SJSA1 (cell line): ENCODE measurements at regions not wholly inside any gene's neighbourhood (a gene's known extent, or its start where the extent isn't known, plus 50 kb on each side); places are given as distances from the start of the nearest gene placed in this dataset.
"Not testable (repeated sequence)": the region's sequence is repeated elsewhere in the genome, so short reads cannot be mapped to it uniquely, and the experiment has no call there.

ENCODE experiments used
- DNase-seq, 2 experiments: peaks; one replicate each; pipeline ENCODE4 v3.0.0-alpha.2; 2015 to 2020; ENCODE audit warnings: low spot score in 2 of 2, low read depth in 1 of 2
- H3K27ac ChIP-seq: fragments of 250-450 bp; sonication (Bioruptor Pico); 2 replicates; pipeline ENCODE4 v1.5.1; 2020; ENCODE audit warnings: mild to moderate bottlenecking, moderate library complexity
- H3K27me3 ChIP-seq: fragments of 250-450 bp; sonication (Bioruptor Pico); replicated peaks from 2 replicates; pipeline ENCODE4 v1.5.1; 2020; ENCODE audit warnings: mild to moderate bottlenecking, moderate library complexity
- H3K36me3 ChIP-seq: fragments of 250-450 bp; sonication (Bioruptor Pico); 2 replicates; pipeline ENCODE4 v1.5.1; 2020; ENCODE audit warnings: mild to moderate bottlenecking
- H3K4me1 ChIP-seq: fragments of 250-450 bp; sonication (Bioruptor Pico); replicated peaks from 2 replicates; pipeline ENCODE4 v1.6.1; 2021; ENCODE audit warnings: mild to moderate bottlenecking
- H3K4me3 ChIP-seq: fragments of 250-450 bp; sonication (Bioruptor Pico); 2 replicates; pipeline ENCODE4 v1.5.1; 2020; ENCODE audit warnings: mild to moderate bottlenecking
- H3K9me3 ChIP-seq: fragments of 250-450 bp; sonication (Bioruptor Pico); replicated peaks from 2 replicates; pipeline ENCODE4 v1.5.1; 2020; ENCODE audit warnings: mild to moderate bottlenecking

GRCh38 chr10:34895977-34896376 is 80.9 kb upstream of the PARD3 start:
- Histone ChIP-seq H3K9me3 (no peaks in the 10 kb centered on the region; the same call in 1 of the 2 replicates), H3K27ac (no peak overlapping the region), H3K36me3 (no peaks in the 10 kb centered on the region), H3K27me3 (no peaks in the 10 kb centered on the region), H3K4me3 (no peak overlapping the region), H3K4me1 (no peaks in the 10 kb centered on the region)
- DNase-seq: no peak

- not testable (repeated sequence) for H3K4me1 ChIP-seq, H3K27me3 ChIP-seq, H3K9me3 ChIP-seq, H3K4me3 ChIP-seq, DNase-seq, H3K36me3 ChIP-seq, H3K27ac ChIP-seq
Observed at GRCh38 chr10:34895046-34895445, 80.0 kb upstream of the PARD3 start.

GRCh38 chr10:34892521-34892920 is 77.4 kb upstream of the PARD3 start:
- H3K27ac ChIP-seq, H3K27me3 ChIP-seq, H3K9me3 ChIP-seq, H3K36me3 ChIP-seq, DNase-seq, H3K4me3 ChIP-seq: not testable (repeated sequence)
- H3K4me1 ChIP-seq: peaks cover 12% of the 10 kb centered on the region

GRCh38 chr10:34890939-34891338 is 75.8 kb upstream of the PARD3 start:
- no peak overlapping the region for H3K4me3 ChIP-seq
- no peaks in the 10 kb centered on the region for H3K36me3 ChIP-seq
- no peaks in the 10 kb centered on the region; the same call in 1 of the 2 replicates for H3K9me3 ChIP-seq
- H3K4me1 ChIP-seq: peaks cover 16% of the 10 kb centered on the region
- no peak overlapping the region for H3K27ac ChIP-seq
- no peak for DNase-seq
- no peaks in the 10 kb centered on the region for H3K27me3 ChIP-seq

- Histone ChIP-seq H3K36me3 (no peaks in the 10 kb centered on the region), H3K4me1 (peaks cover 18% of the 10 kb centered on the region), H3K27ac (no peak overlapping the region), H3K27me3 (no peaks in the 10 kb centered on the region), H3K4me3 (no peak overlapping the region), H3K9me3 (no peaks in the 10 kb centered on the region; the same call in 1 of the 2 replicates)
- peak; percentile 43 to 60 for DNase-seq
Observed at GRCh38 chr10:34889004-34889869, 74.1 kb upstream of the PARD3 start.

- no peak overlapping the region for H3K27ac ChIP-seq
- H3K27me3 ChIP-seq: no peaks in the 10 kb centered on the region
- no peaks in the 10 kb centered on the region for H3K36me3 ChIP-seq
- peaks cover 18% of the 10 kb centered on the region for H3K4me1 ChIP-seq
- DNase-seq: no peak
- H3K9me3 ChIP-seq: no peaks in the 10 kb centered on the region; the same call in 1 of the 2 replicates
- no peak overlapping the region for H3K4me3 ChIP-seq
Observed at GRCh38 chr10:34886906-34887642, 72.0 kb upstream of the PARD3 start.

GRCh38 chr10:34885898-34886297 is 70.8 kb upstream of the PARD3 start:
- no peak overlapping the region for H3K27ac ChIP-seq
- DNase-seq: peak in 1 of 2 experiments; percentile 9

GRCh38 chr10:34885011-34885410 is 69.9 kb upstream of the PARD3 start:
- Histone ChIP-seq H3K9me3 (no peaks in the 10 kb centered on the region), H3K27ac (no peak overlapping the region)

More at GRCh38 chr10:34885898-34886297, 70.8 kb upstream of the PARD3 start:
- Histone ChIP-seq H3K4me3 (no peak overlapping the region), H3K36me3 (no peaks in the 10 kb centered on the region), H3K4me1 (peaks cover 18% of the 10 kb centered on the region), H3K27me3 (no peaks in the 10 kb centered on the region), H3K9me3 (no peaks in the 10 kb centered on the region; the same call in 1 of the 2 replicates)

GRCh38 chr10:34884272-34884952 is 69.3 kb upstream of the PARD3 start:
- no peaks in the 10 kb centered on the region for H3K27me3 ChIP-seq
- H3K9me3 ChIP-seq: no peaks in the 10 kb centered on the region
- H3K36me3 ChIP-seq: no peaks in the 10 kb centered on the region
- H3K4me1 ChIP-seq: peaks cover 11% of the 10 kb centered on the region
- no peak overlapping the region for H3K27ac ChIP-seq
- no peak overlapping the region for H3K4me3 ChIP-seq
- DNase-seq: no peak

More at GRCh38 chr10:34885011-34885410, 69.9 kb upstream of the PARD3 start:
- H3K27me3 ChIP-seq: no peaks in the 10 kb centered on the region
- H3K36me3 ChIP-seq: no peaks in the 10 kb centered on the region
- no peak for DNase-seq
- no peak overlapping the region for H3K4me3 ChIP-seq
- peaks cover 17% of the 10 kb centered on the region for H3K4me1 ChIP-seq

GRCh38 chr10:34880817-34881216 is 65.7 kb upstream of the PARD3 start:
- Histone ChIP-seq H3K4me1 (peaks cover under 1% of the 10 kb centered on the region), H3K4me3 (no peak overlapping the region), H3K9me3 (no peaks in the 10 kb centered on the region), H3K27ac (no peak overlapping the region), H3K27me3 (no peaks in the 10 kb centered on the region; the same call in 1 of the 2 replicates), H3K36me3 (no peaks in the 10 kb centered on the region)
- DNase-seq: no peak

- not testable (repeated sequence) for H3K4me3 ChIP-seq, H3K9me3 ChIP-seq, H3K27ac ChIP-seq, H3K4me1 ChIP-seq, DNase-seq, H3K27me3 ChIP-seq, H3K36me3 ChIP-seq
Observed at GRCh38 chr10:34878651-34879050, 63.6 kb upstream of the PARD3 start.

GRCh38 chr10:34875061-34875460 is 60.0 kb upstream of the PARD3 start:
- Histone ChIP-seq H3K9me3 (no peaks in the 10 kb centered on the region), H3K27ac (no peak overlapping the region), H3K4me1 (no peaks in the 10 kb centered on the region), H3K4me3 (no peak overlapping the region), H3K27me3 (peaks cover 4% of the 10 kb centered on the region; the same call in 1 of the 2 replicates), H3K36me3 (no peaks in the 10 kb centered on the region)
- no peak for DNase-seq

GRCh38 chr10:34872820-34873219 is 57.7 kb upstream of the PARD3 start:
- Histone ChIP-seq H3K36me3 (no peaks in the 10 kb centered on the region), H3K27ac (no peak overlapping the region), H3K4me1 (no peaks in the 10 kb centered on the region), H3K27me3 (peaks cover 4% of the 10 kb centered on the region; the same call in 1 of the 2 replicates), H3K4me3 (no peak overlapping the region), H3K9me3 (no peaks in the 10 kb centered on the region)
- DNase-seq: no peak
